SK-N-SH (cell line): ENCODE measurements at regions not wholly inside any gene's neighbourhood (a gene's known extent, or its start where the extent isn't known, plus 50 kb on each side); places are given as distances from the start of the nearest gene placed in this dataset.

Experiments
- CTCF ChIA-PET: fragments of 300-600, 350-600 bp; formaldehyde crosslinking; extraction: SDS; loops from one replicate; lab custom pipeline; 2021; lab: Yijun Ruan, JAX
- POLR2A ChIA-PET: fragments of 350-600 bp; sonication (Branson Sonifier 250); formaldehyde crosslinking; extraction: SDS; loops from one replicate; lab custom pipeline; 2020; ENCODE audit warnings: antibody characterized with exemption, inconsistent platforms; lab: Yijun Ruan, JAX
- DNase-seq: peaks from one replicate; pipeline ENCODE4 v3.0.0; 2012
- H2AFZ ChIP-seq: fragments of 200-600 bp; sonication (generic); 2 replicates; pipeline ENCODE4 v1.8.1; 2016; ENCODE audit warnings: antibody characterized with exemption, mild to moderate bottlenecking, low read depth
- H3F3A ChIP-seq: fragments of 200-600 bp; sonication (generic); replicated peaks from 2 replicates; pipeline ENCODE3; 2016; ENCODE audit warnings: antibody characterized with exemption, mild to moderate bottlenecking; ENCODE audit not compliant: insufficient read depth
- H3K27ac ChIP-seq, 2 experiments: fragments of 200-500 bp in 1 of 2; fragments of 200-600 bp in 1 of 2; sonication (Bioruptor generic) in 1 of 2; sonication (generic), shearing (Covaris generic) in 1 of 2; 2 replicates each; pipeline versions ENCODE4 v1.5.1 to v1.6.1; 2014 to 2016; ENCODE audit warnings: low read depth in 2 of 2, inconsistent platforms in 1 of 2, low read length in 1 of 2, mild to moderate bottlenecking in 1 of 2, mixed read lengths in 1 of 2
- H3K27me3 ChIP-seq: fragments of 200-600 bp; sonication (generic), shearing (Covaris generic); 2 replicates; pipeline ENCODE4 v1.6.1; 2016; ENCODE audit warnings: mixed run types; ENCODE audit not compliant: insufficient read depth
- H3K36me3 ChIP-seq, 2 experiments: fragments of 200-500 bp in 1 of 2; fragments of 200-600 bp in 1 of 2; sonication (Bioruptor generic) in 1 of 2; sonication (generic) in 1 of 2; replicated peaks in 1 of 2; 2 replicates each; pipeline versions ENCODE3 to v1.5.1; 2014 to 2016; ENCODE audit warnings: low read length in 1 of 2, mild to moderate bottlenecking in 1 of 2; ENCODE audit not compliant: insufficient read depth in 2 of 2, control insufficient read depth in 1 of 2
- H3K4me1 ChIP-seq, 2 experiments: fragments of 200-500 bp in 1 of 2; fragments of 200-600 bp in 1 of 2; sonication (Bioruptor generic) in 1 of 2; sonication (generic), shearing (Covaris generic) in 1 of 2; 2 replicates each; pipeline versions ENCODE4 v1.5.1 to v1.6.1; 2014 to 2016; ENCODE audit warnings: low read depth in 1 of 2, low read length in 1 of 2, mixed run types in 1 of 2; ENCODE audit not compliant: insufficient read depth in 2 of 2, control insufficient read depth in 1 of 2
- H3K4me2 ChIP-seq: fragments of 200-600 bp; sonication (generic), shearing (Covaris generic); 2 replicates; pipeline ENCODE4 v1.6.1; 2017; ENCODE audit warnings: mixed run types
- H3K4me3 ChIP-seq, 2 experiments: fragments of 200-500 bp in 1 of 2; fragments of 200-600 bp in 1 of 2; sonication (Bioruptor generic) in 1 of 2; sonication (generic), shearing (Covaris generic) in 1 of 2; 2 replicates each; pipeline versions ENCODE4 v1.5.1 to v1.8.1; 2014 to 2016; ENCODE audit warnings: low read depth in 2 of 2, inconsistent platforms in 1 of 2, low read length in 1 of 2, mild to moderate bottlenecking in 1 of 2, mixed read lengths in 1 of 2, moderate library complexity in 1 of 2
- H3K79me2 ChIP-seq: fragments of 200-600 bp; sonication (generic); 2 replicates; pipeline ENCODE4 v1.8.1; 2017; ENCODE audit warnings: mild to moderate bottlenecking; ENCODE audit not compliant: insufficient read depth
- H3K9ac ChIP-seq: fragments of 200-600 bp; sonication (generic); 2 replicates; pipeline ENCODE4 v1.6.1; 2017; ENCODE audit warnings: mixed run types
- H3K9me2 ChIP-seq: fragments of 200-600 bp; sonication (generic); 2 replicates; pipeline ENCODE4 v1.6.1; 2017; ENCODE audit warnings: mixed run types
- H3K9me3 ChIP-seq: fragments of 200-600 bp; sonication (generic); 2 replicates; pipeline ENCODE4 v1.6.1; 2017; ENCODE audit warnings: mixed run types, mild to moderate bottlenecking, moderate library complexity
- H4K20me1 ChIP-seq: fragments of 200-600 bp; sonication (generic); 2 replicates; pipeline ENCODE4 v1.6.1; 2017; ENCODE audit warnings: mild to moderate bottlenecking, mixed run types; ENCODE audit not compliant: insufficient read depth
- CHD2 ChIP-seq: fragments of 150-350 bp; IDR thresholded peaks from 2 replicates; pipeline ENCODE4 v1.6.1; 2018; ENCODE audit warnings: low read length; ENCODE audit not compliant: partially characterized antibody
- CTCF ChIP-seq: fragments of 200-600 bp; sonication (generic); IDR thresholded peaks from 2 replicates; pipeline ENCODE4 v1.6.1; 2017; ENCODE audit warnings: antibody characterized with exemption, mild to moderate bottlenecking, moderate library complexity
- EP300 ChIP-seq, 2 experiments: IDR thresholded peaks; 2 replicates each; pipeline versions ENCODE4 v1.4.0 to v1.6.1; 2012; ENCODE audit warnings: borderline replicate concordance in 1 of 2, low read depth in 1 of 2, low read length in 1 of 2
- EZH2phosphoT487 ChIP-seq: fragments of 200-600 bp; sonication (generic); IDR thresholded peaks from 2 replicates; pipeline ENCODE4 v1.6.1; 2017; ENCODE audit warnings: low read depth, mixed run types, mild to moderate bottlenecking, antibody characterized with exemption, moderate library complexity, borderline replicate concordance
- FOXJ3 ChIP-seq: sonication (generic); formaldehyde crosslinking; IDR thresholded peaks from 2 replicates; pipeline ENCODE4 v1.5.1; 2020; ENCODE audit warnings: mild to moderate bottlenecking, missing genetic modification reagents
- GABPA ChIP-seq: IDR thresholded peaks from 2 replicates; pipeline ENCODE4 v1.4.0; 2012; ENCODE audit warnings: low read depth, mild to moderate bottlenecking
- GATA2 ChIP-seq: sonication (generic); formaldehyde crosslinking; IDR thresholded peaks from 2 replicates; pipeline ENCODE4 v1.5.0; 2020; ENCODE audit warnings: mild to moderate bottlenecking, missing genetic modification reagents
- IRF3 ChIP-seq: fragments of 150-350 bp; IDR thresholded peaks from 2 replicates; pipeline ENCODE4 v1.6.1; 2016; ENCODE audit warnings: mild to moderate bottlenecking, low read depth, low read length
- JUND ChIP-seq: IDR thresholded peaks from 2 replicates; pipeline ENCODE4 v1.4.0; 2012
- MAX ChIP-seq: IDR thresholded peaks from 2 replicates; pipeline ENCODE4 v1.4.0; 2012; ENCODE audit warnings: low read depth
- MXI1 ChIP-seq: IDR thresholded peaks from 2 replicates; pipeline ENCODE4 v1.6.1; 2012; ENCODE audit warnings: mild to moderate bottlenecking, low read depth, low read length, improper control_type of control experiment
- NFIC ChIP-seq: IDR thresholded peaks from 2 replicates; pipeline ENCODE4 v1.4.0; 2012; ENCODE audit warnings: borderline replicate concordance
- PBX3 ChIP-seq: IDR thresholded peaks from 2 replicates; pipeline ENCODE4; 2012
- RAD21 ChIP-seq: IDR thresholded peaks from 2 replicates; pipeline ENCODE4 v1.6.1; 2012; ENCODE audit warnings: mild to moderate bottlenecking, low read length
- REST ChIP-seq: IDR thresholded peaks from 2 replicates; pipeline ENCODE4 v1.6.1; 2012; ENCODE audit warnings: mild to moderate bottlenecking, low read depth, low read length, moderate library complexity
- RFX5 ChIP-seq: IDR thresholded peaks from 2 replicates; pipeline ENCODE4 v1.6.1; 2012; ENCODE audit warnings: mild to moderate bottlenecking, improper control_type of control experiment, low read length
- SMC3 ChIP-seq: IDR thresholded peaks from 2 replicates; pipeline ENCODE4 v1.6.1; 2012; ENCODE audit warnings: low read depth, low read length, improper control_type of control experiment
- TEAD4 ChIP-seq: IDR thresholded peaks from 2 replicates; pipeline ENCODE4 v1.4.0; 2012; ENCODE audit warnings: mild to moderate bottlenecking, borderline replicate concordance; ENCODE audit not compliant: insufficient read depth
- USF1 ChIP-seq: IDR thresholded peaks from 2 replicates; pipeline ENCODE4 v1.4.0; 2012; ENCODE audit warnings: low read depth, borderline replicate concordance
- USF2 ChIP-seq: fragments of 150-350 bp; IDR thresholded peaks from 2 replicates; pipeline ENCODE4 v1.6.1; 2017; ENCODE audit warnings: antibody characterized with exemption, low read length, low read depth, borderline replicate concordance
- YY1 ChIP-seq: IDR thresholded peaks from 2 replicates; pipeline ENCODE4 v1.4.0; 2012; ENCODE audit warnings: low read depth, mild to moderate bottlenecking
- whole genome bisulfite sequencing: methylation state at CpG from one replicate; pipeline ENCODE4 v1.1.6; 2017; ENCODE audit warnings: low lambda C conversion rate; 5-methylcytosine and 5-hydroxymethylcytosine counted together

- no peak for TF ChIP-seq IRF3
- TF ChIP-seq MAX = no peak
- TF ChIP-seq JUND = no peak
- TF ChIP-seq GABPA = no peak
- no peak for TF ChIP-seq FOXJ3 (CRISPR knock-in tag)
These were observed 330.3 kb upstream of the GHITM start (continued) for GRCh38 chr10:83809001-83809400.

- H3K9me2 ChIP-seq = no peaks in the 10 kb centered on the region
- no peaks in the 10 kb centered on the region for H3K4me1 ChIP-seq
- no peaks in the 10 kb centered on the region for H3F3A ChIP-seq
- H2AFZ ChIP-seq = no peak overlapping the region
- no peak overlapping the region for H3K9ac ChIP-seq
- no peaks in the 10 kb centered on the region for H3K79me2 ChIP-seq
- H3K36me3 ChIP-seq = no peaks in the 10 kb centered on the region
- DNase-seq = no peak
- H3K4me2 ChIP-seq = no peak overlapping the region
- no peaks in the 10 kb centered on the region for H3K27me3 ChIP-seq
- no peak overlapping the region for H3K4me3 ChIP-seq
- no peak overlapping the region for H3K27ac ChIP-seq
- no peak for TF ChIP-seq REST
- TF ChIP-seq EP300 (IDR thresholded peaks at IDR 0.05; ENCODE audit: borderline replicate concordance in 1 of 2, low read depth in 1 of 2, low read length in 1 of 2) = no peak
- no peak for TF ChIP-seq USF2
- no peak for TF ChIP-seq SMC3
- no peak for TF ChIP-seq PBX3
- TF ChIP-seq EZH2phosphoT487 = no peak
- TF ChIP-seq CTCF = no peak
- no peak for TF ChIP-seq MAX
- no peak for TF ChIP-seq GABPA
- no peak for TF ChIP-seq RFX5
- no peak for TF ChIP-seq TEAD4
- TF ChIP-seq NFIC = no peak
- TF ChIP-seq USF1 = no peak
- no peak for TF ChIP-seq RAD21
- TF ChIP-seq GATA2 (CRISPR knock-in tag) = no peak
- no peak for TF ChIP-seq CHD2
- TF ChIP-seq MXI1 = no peak
- TF ChIP-seq YY1 = no peak
- no peaks in the 10 kb centered on the region for H3K9me3 ChIP-seq
- WGBS = 19% methylated on average over 2 of the region's 2 CpGs
- ChIA-PET CTCF (interaction anchor here (1.1 kb wide), 1 partner anchor 54 kb away, joined by 4 read pairs; no protein-coding TSS in a partner anchor), POLR2A (no interaction called here)
- H4K20me1 ChIP-seq = no peaks in the 10 kb centered on the region
These were observed 322.4 kb upstream of the GHITM start for GRCh38 chr10:83816942-83817341.
